LoVo (cell line): ENCODE measurements at regions not wholly inside any gene's neighbourhood (a gene's known extent, or its start where the extent isn't known, plus 50 kb on each side); places are given as distances from the start of the nearest gene placed in this dataset.

Experiments used
- DNase-seq: peaks from one replicate; pipeline ENCODE4 v3.0.0-alpha.2; 2016; ENCODE audit warnings: low spot score

- DNase-seq: no peak
Measured at GRCh38 chr2:13536941-13537340, 820.2 kb downstream of the TRIB2 start.

- no peak for DNase-seq
Measured at GRCh38 chr2:13537771-13538349, 821.1 kb downstream of the TRIB2 start.

- no peak for DNase-seq
Measured at GRCh38 chr2:13539296-13539695, 822.6 kb downstream of the TRIB2 start.

GRCh38 chr2:13542061-13542460 lies 825.3 kb downstream of the TRIB2 start:
- no peak for DNase-seq

GRCh38 chr2:13542642-13543041 lies 825.9 kb downstream of the TRIB2 start:
- no peak for DNase-seq

- DNase-seq: no peak
Measured at GRCh38 chr2:13543550-13543949, 826.8 kb downstream of the TRIB2 start.

- no peak for DNase-seq
Measured at GRCh38 chr2:13545320-13545719, 828.6 kb downstream of the TRIB2 start.

- no peak for DNase-seq
Measured at GRCh38 chr2:13546131-13546530, 829.4 kb downstream of the TRIB2 start.

GRCh38 chr2:13550285-13551231 lies 833.8 kb downstream of the TRIB2 start:
- no peak for DNase-seq

- peak; percentile 84 for DNase-seq
Measured at GRCh38 chr2:13558368-13558767, 841.6 kb downstream of the TRIB2 start.

- DNase-seq: no peak
Measured at GRCh38 chr2:13560322-13560721, 843.6 kb downstream of the TRIB2 start.

- no peak for DNase-seq
Measured at GRCh38 chr2:13572466-13572865, 855.7 kb downstream of the TRIB2 start.

- no peak for DNase-seq
Measured at GRCh38 chr2:13574831-13575230, 858.1 kb downstream of the TRIB2 start.

GRCh38 chr2:13576406-13577036 lies 859.8 kb downstream of the TRIB2 start:
- DNase-seq: no peak

- no peak for DNase-seq
Measured at GRCh38 chr2:13578547-13578946, 861.8 kb downstream of the TRIB2 start.

- no peak for DNase-seq
Measured at GRCh38 chr2:13581471-13581870, 864.7 kb downstream of the TRIB2 start.

- DNase-seq: no peak
Measured at GRCh38 chr2:13583609-13584008, 866.9 kb downstream of the TRIB2 start.

GRCh38 chr2:13584020-13584419 lies 867.3 kb downstream of the TRIB2 start:
- DNase-seq: no peak

GRCh38 chr2:13585732-13586131 lies 869.0 kb downstream of the TRIB2 start:
- no peak for DNase-seq

GRCh38 chr2:13596233-13596632 lies 879.5 kb downstream of the TRIB2 start:
- DNase-seq: no peak

- no peak for DNase-seq
Measured at GRCh38 chr2:13597176-13597575, 880.4 kb downstream of the TRIB2 start.

- DNase-seq: no peak
Measured at GRCh38 chr2:13601506-13601905, 884.8 kb downstream of the TRIB2 start.
